WTC11 (cell line): ENCODE measurements at regions not wholly inside any gene's neighbourhood (a gene's known extent, or its start where the extent isn't known, plus 50 kb on each side); places are given as distances from the start of the nearest gene placed in this dataset.

ENCODE experiments used
- CREB1 ChIP-seq: sonication (generic); formaldehyde crosslinking; IDR thresholded peaks from 2 replicates; pipeline ENCODE4 v1.8.0; 2023; ENCODE audit warnings: mild to moderate bottlenecking, missing genetic modification reagents
- CREM ChIP-seq: sonication (generic); formaldehyde crosslinking; IDR thresholded peaks from 2 replicates; pipeline ENCODE4 v1.8.1; 2022; ENCODE audit warnings: mild to moderate bottlenecking, missing genetic modification reagents, moderate library complexity
- FOXJ3 ChIP-seq: sonication (generic); formaldehyde crosslinking; IDR thresholded peaks from 2 replicates; pipeline ENCODE4 v1.9.0; 2021; ENCODE audit warnings: missing genetic modification reagents, mild to moderate bottlenecking, borderline replicate concordance
- NR2C2 ChIP-seq: sonication (generic); formaldehyde crosslinking; IDR thresholded peaks from 2 replicates; pipeline ENCODE4 v1.8.0; 2022; ENCODE audit warnings: mild to moderate bottlenecking, missing genetic modification reagents
- PREB ChIP-seq: sonication (generic); formaldehyde crosslinking; IDR thresholded peaks from 2 replicates; pipeline ENCODE4 v1.8.1; 2022; ENCODE audit warnings: mild to moderate bottlenecking, missing genetic modification reagents, moderate library complexity, borderline replicate concordance
- TEAD1 ChIP-seq: sonication (generic); formaldehyde crosslinking; IDR thresholded peaks from 2 replicates; pipeline ENCODE4 v1.8.0; 2022; ENCODE audit warnings: mild to moderate bottlenecking, missing genetic modification reagents
- TF ChIP-seq, protein P1 (sequence below): fragments of 200-600 bp; IDR thresholded peaks from 2 replicates; pipeline ENCODE4 v1.8.0; 2022; ENCODE audit warnings: antibody characterized with exemption
- TF ChIP-seq, protein P2 (sequence below): sonication (generic); formaldehyde crosslinking; IDR thresholded peaks from 2 replicates; pipeline ENCODE4 v1.8.1; 2023; ENCODE audit warnings: mild to moderate bottlenecking, missing genetic modification reagents, moderate library complexity
- TF ChIP-seq, protein P3 (sequence below): sonication (generic); formaldehyde crosslinking; IDR thresholded peaks from 2 replicates; pipeline ENCODE4 v1.8.1; 2022; ENCODE audit warnings: low read depth, missing genetic modification reagents, borderline replicate concordance

- TF ChIP-seq, protein P1, sequence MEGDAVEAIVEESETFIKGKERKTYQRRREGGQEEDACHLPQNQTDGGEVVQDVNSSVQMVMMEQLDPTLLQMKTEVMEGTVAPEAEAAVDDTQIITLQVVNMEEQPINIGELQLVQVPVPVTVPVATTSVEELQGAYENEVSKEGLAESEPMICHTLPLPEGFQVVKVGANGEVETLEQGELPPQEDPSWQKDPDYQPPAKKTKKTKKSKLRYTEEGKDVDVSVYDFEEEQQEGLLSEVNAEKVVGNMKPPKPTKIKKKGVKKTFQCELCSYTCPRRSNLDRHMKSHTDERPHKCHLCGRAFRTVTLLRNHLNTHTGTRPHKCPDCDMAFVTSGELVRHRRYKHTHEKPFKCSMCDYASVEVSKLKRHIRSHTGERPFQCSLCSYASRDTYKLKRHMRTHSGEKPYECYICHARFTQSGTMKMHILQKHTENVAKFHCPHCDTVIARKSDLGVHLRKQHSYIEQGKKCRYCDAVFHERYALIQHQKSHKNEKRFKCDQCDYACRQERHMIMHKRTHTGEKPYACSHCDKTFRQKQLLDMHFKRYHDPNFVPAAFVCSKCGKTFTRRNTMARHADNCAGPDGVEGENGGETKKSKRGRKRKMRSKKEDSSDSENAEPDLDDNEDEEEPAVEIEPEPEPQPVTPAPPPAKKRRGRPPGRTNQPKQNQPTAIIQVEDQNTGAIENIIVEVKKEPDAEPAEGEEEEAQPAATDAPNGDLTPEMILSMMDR: no peak
- no peak for TF ChIP-seq NR2C2
- no peak for TF ChIP-seq FOXJ3 (CRISPR knock-in tag)
- TF ChIP-seq CREM (CRISPR knock-in tag): no peak
- TF ChIP-seq, protein P2, sequence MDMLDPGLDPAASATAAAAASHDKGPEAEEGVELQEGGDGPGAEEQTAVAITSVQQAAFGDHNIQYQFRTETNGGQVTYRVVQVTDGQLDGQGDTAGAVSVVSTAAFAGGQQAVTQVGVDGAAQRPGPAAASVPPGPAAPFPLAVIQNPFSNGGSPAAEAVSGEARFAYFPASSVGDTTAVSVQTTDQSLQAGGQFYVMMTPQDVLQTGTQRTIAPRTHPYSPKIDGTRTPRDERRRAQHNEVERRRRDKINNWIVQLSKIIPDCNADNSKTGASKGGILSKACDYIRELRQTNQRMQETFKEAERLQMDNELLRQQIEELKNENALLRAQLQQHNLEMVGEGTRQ: peak; percentile 92
- TF ChIP-seq PREB: no peak
- TF ChIP-seq, protein P3, sequence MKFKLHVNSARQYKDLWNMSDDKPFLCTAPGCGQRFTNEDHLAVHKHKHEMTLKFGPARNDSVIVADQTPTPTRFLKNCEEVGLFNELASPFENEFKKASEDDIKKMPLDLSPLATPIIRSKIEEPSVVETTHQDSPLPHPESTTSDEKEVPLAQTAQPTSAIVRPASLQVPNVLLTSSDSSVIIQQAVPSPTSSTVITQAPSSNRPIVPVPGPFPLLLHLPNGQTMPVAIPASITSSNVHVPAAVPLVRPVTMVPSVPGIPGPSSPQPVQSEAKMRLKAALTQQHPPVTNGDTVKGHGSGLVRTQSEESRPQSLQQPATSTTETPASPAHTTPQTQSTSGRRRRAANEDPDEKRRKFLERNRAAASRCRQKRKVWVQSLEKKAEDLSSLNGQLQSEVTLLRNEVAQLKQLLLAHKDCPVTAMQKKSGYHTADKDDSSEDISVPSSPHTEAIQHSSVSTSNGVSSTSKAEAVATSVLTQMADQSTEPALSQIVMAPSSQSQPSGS (CRISPR knock-in tag): no peak
- TF ChIP-seq CREB1 (CRISPR knock-in tag): no peak
- TF ChIP-seq TEAD1 (CRISPR knock-in tag): no peak
Observed at GRCh38 chr14:87522575-87522974, 470.4 kb downstream of the GALC start.
